ENCODE measurements at regions not wholly inside any gene's neighbourhood (a gene's known extent, or its start where the extent isn't known, plus 50 kb on each side); places are given as distances from the start of the nearest gene placed in this dataset.

GRCh38 chr3:104526901-104527401 lies 839.8 kb upstream of the ALCAM start:
- no peak for TF ChIP-seq MAX (IDR thresholded peaks at IDR 0.05; ENCODE audit: low read depth, low read length)
- no peak for TF ChIP-seq MYC (IDR thresholded peaks at IDR 0.05; ENCODE audit: low read depth, low read length)
- no peak for TF ChIP-seq CTCF (IDR thresholded peaks at IDR 0.05; ENCODE audit: low read depth, low read length)
- no peak for TF ChIP-seq POLR2A (IDR thresholded peaks at IDR 0.05; ENCODE audit: extremely low read depth, insufficient read length)
- no peak for DNase-seq (ENCODE audit: low read depth)
- no peak overlapping the region for H3K4me3 ChIP-seq (ENCODE audit: low read depth, low read length)

- no peak for DNase-seq (ENCODE audit: low read depth)
- TF ChIP-seq MAX (IDR thresholded peaks at IDR 0.05; ENCODE audit: low read depth, low read length) (no peak), POLR2A (IDR thresholded peaks at IDR 0.05; ENCODE audit: extremely low read depth, insufficient read length) (no peak), MYC (IDR thresholded peaks at IDR 0.05; ENCODE audit: low read depth, low read length) (no peak), CTCF (IDR thresholded peaks at IDR 0.05; ENCODE audit: low read depth, low read length) (no peak)
Observed at GRCh38 chr3:104530934-104531333, 835.8 kb upstream of the ALCAM start.

GRCh38 chr3:104536715-104537114 lies 830.0 kb upstream of the ALCAM start:
- no peak overlapping the region for H3K4me3 ChIP-seq (ENCODE audit: low read depth, low read length)
- no peak for DNase-seq (ENCODE audit: low read depth)
- TF ChIP-seq POLR2A (IDR thresholded peaks at IDR 0.05; ENCODE audit: extremely low read depth, insufficient read length) (no peak), MYC (IDR thresholded peaks at IDR 0.05; ENCODE audit: low read depth, low read length) (no peak), MAX (IDR thresholded peaks at IDR 0.05; ENCODE audit: low read depth, low read length) (no peak), CTCF (IDR thresholded peaks at IDR 0.05; ENCODE audit: low read depth, low read length) (no peak)

More at GRCh38 chr3:104530934-104531333, 835.8 kb upstream of the ALCAM start:
- no peak overlapping the region for H3K4me3 ChIP-seq (ENCODE audit: low read depth, low read length)

GRCh38 chr3:104537323-104537722 lies 829.4 kb upstream of the ALCAM start:
- no peak overlapping the region for H3K4me3 ChIP-seq (ENCODE audit: low read depth, low read length)
- DNase-seq (ENCODE audit: low read depth), result no peak
- no peak for TF ChIP-seq MYC (IDR thresholded peaks at IDR 0.05; ENCODE audit: low read depth, low read length)
- no peak for TF ChIP-seq POLR2A (IDR thresholded peaks at IDR 0.05; ENCODE audit: extremely low read depth, insufficient read length)
- no peak for TF ChIP-seq CTCF (IDR thresholded peaks at IDR 0.05; ENCODE audit: low read depth, low read length)
- TF ChIP-seq MAX (IDR thresholded peaks at IDR 0.05; ENCODE audit: low read depth, low read length), result no peak

GRCh38 chr3:104546301-104546700 lies 820.4 kb upstream of the ALCAM start:
- DNase-seq (ENCODE audit: low read depth), result no peak
- no peak for TF ChIP-seq CTCF (IDR thresholded peaks at IDR 0.05; ENCODE audit: low read depth, low read length)
- no peak for TF ChIP-seq MYC (IDR thresholded peaks at IDR 0.05; ENCODE audit: low read depth, low read length)
- TF ChIP-seq MAX (IDR thresholded peaks at IDR 0.05; ENCODE audit: low read depth, low read length), result no peak
- no peak for TF ChIP-seq POLR2A (IDR thresholded peaks at IDR 0.05; ENCODE audit: extremely low read depth, insufficient read length)
- H3K4me3 ChIP-seq (ENCODE audit: low read depth, low read length), result no peak overlapping the region

Data from NB4 (cell line).